WTC11 (cell line): ENCODE measurements at regions not wholly inside any gene's neighbourhood (a gene's known extent, or its start where the extent isn't known, plus 50 kb on each side); places are given as distances from the start of the nearest gene placed in this dataset.

Experiments
- GABPB1 ChIP-seq: sonication (generic); formaldehyde crosslinking; IDR thresholded peaks from 2 replicates; pipeline ENCODE4 v1.8.1; 2023; ENCODE audit warnings: mild to moderate bottlenecking, missing genetic modification reagents
- JUN ChIP-seq: sonication (generic); formaldehyde crosslinking; IDR thresholded peaks from 2 replicates; pipeline ENCODE4 v1.8.0; 2023; ENCODE audit warnings: mild to moderate bottlenecking, missing genetic modification reagents
- NR3C1 ChIP-seq: sonication (generic); formaldehyde crosslinking; conservative IDR thresholded peaks from 2 replicates; pipeline ENCODE4 v1.8.1; 2023; ENCODE audit warnings: low read depth, mild to moderate bottlenecking, missing genetic modification reagents
- TP53 ChIP-seq: sonication (generic); formaldehyde crosslinking; IDR thresholded peaks from 2 replicates; pipeline ENCODE4 v1.8.1; 2023; ENCODE audit warnings: mild to moderate bottlenecking, missing genetic modification reagents
- ZNF396 ChIP-seq: fragments of 250-450 bp; sonication (Bioruptor Pico); IDR thresholded peaks from 2 replicates; pipeline ENCODE4 v1.8.0; 2021; ENCODE audit warnings: mild to moderate bottlenecking, moderate library complexity, borderline replicate concordance
- TF ChIP-seq, protein P1 (sequence below): fragments of 200-600 bp; IDR thresholded peaks from 2 replicates; pipeline ENCODE4 v1.8.0; 2022; ENCODE audit warnings: antibody characterized with exemption
- TF ChIP-seq, protein P2 (sequence below): sonication (generic); formaldehyde crosslinking; conservative IDR thresholded peaks from 2 replicates; pipeline ENCODE4 v1.8.1; 2022; ENCODE audit warnings: mild to moderate bottlenecking, missing genetic modification reagents
- TF ChIP-seq, protein P3 (sequence below): sonication (generic); formaldehyde crosslinking; IDR thresholded peaks from 2 replicates; pipeline ENCODE4 v1.8.1; 2023; ENCODE audit warnings: mild to moderate bottlenecking, moderate library complexity, missing genetic modification reagents
- TF ChIP-seq, protein P4 (sequence below): sonication (generic); formaldehyde crosslinking; IDR thresholded peaks from 2 replicates; pipeline ENCODE4 v1.8.1; 2022; ENCODE audit warnings: mild to moderate bottlenecking, missing genetic modification reagents, moderate library complexity, borderline replicate concordance
- TF ChIP-seq, protein P5 (sequence below): sonication (generic); formaldehyde crosslinking; IDR thresholded peaks from 2 replicates; pipeline ENCODE4 v1.8.1; 2023; ENCODE audit warnings: mild to moderate bottlenecking, missing genetic modification reagents, moderate library complexity

DNA sequence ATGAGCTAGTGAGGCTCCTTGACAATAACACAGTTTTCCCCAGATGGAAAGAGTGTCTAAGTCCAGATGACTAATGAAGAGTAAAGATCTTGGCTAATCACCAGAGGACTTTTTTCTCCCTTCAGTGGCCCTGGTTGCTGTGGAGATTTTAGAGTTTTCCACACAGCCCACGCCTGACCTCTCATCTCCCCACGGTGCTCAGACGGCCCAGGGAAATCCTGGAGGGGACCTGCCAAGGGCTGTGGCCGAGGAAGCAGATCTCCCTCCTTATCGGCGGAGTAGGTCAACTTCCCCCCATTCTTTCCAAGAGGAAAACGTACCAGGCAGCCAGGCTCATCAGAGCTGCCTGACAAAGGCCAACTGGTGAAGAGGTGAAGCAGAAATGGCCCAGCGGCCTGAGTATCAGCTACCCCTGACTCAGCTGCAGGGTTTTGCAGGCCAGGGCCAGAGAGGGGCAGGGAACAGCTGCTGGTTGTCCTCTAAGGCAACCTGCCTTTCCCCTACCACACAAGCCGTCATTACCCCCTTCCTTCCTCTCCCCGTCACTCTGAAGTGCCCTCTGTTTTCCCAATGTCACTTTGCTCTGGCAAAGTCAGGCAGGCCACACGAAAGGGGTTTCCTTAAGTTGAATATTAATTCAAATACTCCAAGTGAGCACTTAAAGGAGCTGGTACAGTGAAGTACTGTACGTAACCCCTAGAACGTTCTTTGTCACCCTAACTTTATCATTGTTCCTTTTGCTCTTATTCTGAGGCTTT lies 140.2 kb upstream of the ADAMTS18 start:
- TF ChIP-seq, protein P1, sequence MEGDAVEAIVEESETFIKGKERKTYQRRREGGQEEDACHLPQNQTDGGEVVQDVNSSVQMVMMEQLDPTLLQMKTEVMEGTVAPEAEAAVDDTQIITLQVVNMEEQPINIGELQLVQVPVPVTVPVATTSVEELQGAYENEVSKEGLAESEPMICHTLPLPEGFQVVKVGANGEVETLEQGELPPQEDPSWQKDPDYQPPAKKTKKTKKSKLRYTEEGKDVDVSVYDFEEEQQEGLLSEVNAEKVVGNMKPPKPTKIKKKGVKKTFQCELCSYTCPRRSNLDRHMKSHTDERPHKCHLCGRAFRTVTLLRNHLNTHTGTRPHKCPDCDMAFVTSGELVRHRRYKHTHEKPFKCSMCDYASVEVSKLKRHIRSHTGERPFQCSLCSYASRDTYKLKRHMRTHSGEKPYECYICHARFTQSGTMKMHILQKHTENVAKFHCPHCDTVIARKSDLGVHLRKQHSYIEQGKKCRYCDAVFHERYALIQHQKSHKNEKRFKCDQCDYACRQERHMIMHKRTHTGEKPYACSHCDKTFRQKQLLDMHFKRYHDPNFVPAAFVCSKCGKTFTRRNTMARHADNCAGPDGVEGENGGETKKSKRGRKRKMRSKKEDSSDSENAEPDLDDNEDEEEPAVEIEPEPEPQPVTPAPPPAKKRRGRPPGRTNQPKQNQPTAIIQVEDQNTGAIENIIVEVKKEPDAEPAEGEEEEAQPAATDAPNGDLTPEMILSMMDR: no peak
- TF ChIP-seq, protein P2, sequence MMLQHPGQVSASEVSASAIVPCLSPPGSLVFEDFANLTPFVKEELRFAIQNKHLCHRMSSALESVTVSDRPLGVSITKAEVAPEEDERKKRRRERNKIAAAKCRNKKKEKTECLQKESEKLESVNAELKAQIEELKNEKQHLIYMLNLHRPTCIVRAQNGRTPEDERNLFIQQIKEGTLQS (CRISPR knock-in tag): no peak
- TF ChIP-seq, protein P3, sequence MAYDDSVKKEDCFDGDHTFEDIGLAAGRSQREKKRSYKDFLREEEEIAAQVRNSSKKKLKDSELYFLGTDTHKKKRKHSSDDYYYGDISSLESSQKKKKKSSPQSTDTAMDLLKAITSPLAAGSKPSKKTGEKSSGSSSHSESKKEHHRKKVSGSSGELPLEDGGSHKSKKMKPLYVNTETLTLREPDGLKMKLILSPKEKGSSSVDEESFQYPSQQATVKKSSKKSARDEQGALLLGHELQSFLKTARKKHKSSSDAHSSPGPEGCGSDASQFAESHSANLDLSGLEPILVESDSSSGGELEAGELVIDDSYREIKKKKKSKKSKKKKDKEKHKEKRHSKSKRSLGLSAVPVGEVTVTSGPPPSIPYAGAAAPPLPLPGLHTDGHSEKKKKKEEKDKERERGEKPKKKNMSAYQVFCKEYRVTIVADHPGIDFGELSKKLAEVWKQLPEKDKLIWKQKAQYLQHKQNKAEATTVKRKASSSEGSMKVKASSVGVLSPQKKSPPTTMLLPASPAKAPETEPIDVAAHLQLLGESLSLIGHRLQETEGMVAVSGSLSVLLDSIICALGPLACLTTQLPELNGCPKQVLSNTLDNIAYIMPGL (CRISPR knock-in tag): no peak
- TF ChIP-seq ZNF396 (CRISPR knock-in tag): no peak
- TF ChIP-seq, protein P4, sequence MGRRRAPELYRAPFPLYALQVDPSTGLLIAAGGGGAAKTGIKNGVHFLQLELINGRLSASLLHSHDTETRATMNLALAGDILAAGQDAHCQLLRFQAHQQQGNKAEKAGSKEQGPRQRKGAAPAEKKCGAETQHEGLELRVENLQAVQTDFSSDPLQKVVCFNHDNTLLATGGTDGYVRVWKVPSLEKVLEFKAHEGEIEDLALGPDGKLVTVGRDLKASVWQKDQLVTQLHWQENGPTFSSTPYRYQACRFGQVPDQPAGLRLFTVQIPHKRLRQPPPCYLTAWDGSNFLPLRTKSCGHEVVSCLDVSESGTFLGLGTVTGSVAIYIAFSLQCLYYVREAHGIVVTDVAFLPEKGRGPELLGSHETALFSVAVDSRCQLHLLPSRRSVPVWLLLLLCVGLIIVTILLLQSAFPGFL: no peak
- no peak for TF ChIP-seq GABPB1 (CRISPR knock-in tag)
- no peak for TF ChIP-seq NR3C1 (CRISPR knock-in tag)
- TF ChIP-seq, protein P5, sequence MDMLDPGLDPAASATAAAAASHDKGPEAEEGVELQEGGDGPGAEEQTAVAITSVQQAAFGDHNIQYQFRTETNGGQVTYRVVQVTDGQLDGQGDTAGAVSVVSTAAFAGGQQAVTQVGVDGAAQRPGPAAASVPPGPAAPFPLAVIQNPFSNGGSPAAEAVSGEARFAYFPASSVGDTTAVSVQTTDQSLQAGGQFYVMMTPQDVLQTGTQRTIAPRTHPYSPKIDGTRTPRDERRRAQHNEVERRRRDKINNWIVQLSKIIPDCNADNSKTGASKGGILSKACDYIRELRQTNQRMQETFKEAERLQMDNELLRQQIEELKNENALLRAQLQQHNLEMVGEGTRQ (CRISPR knock-in tag): no peak
- no peak for TF ChIP-seq TP53
- no peak for TF ChIP-seq JUN (CRISPR knock-in tag)
